HT-29 (cell line): ENCODE measurements at regions not wholly inside any gene's neighbourhood (a gene's known extent, or its start where the extent isn't known, plus 50 kb on each side); places are given as distances from the start of the nearest gene placed in this dataset.

Experiments
- DNase-seq: peaks from one replicate; pipeline ENCODE4 v3.0.0-alpha.2; 2015; ENCODE audit warnings: low spot score

- no peak for DNase-seq
Measured at GRCh38 chr1:5475572-5475971, 516.7 kb downstream of the NPHP4 start.

- no peak for DNase-seq
Measured at GRCh38 chr1:5473268-5473667, 519.0 kb downstream of the NPHP4 start.

- DNase-seq = no peak
Measured at GRCh38 chr1:5466487-5466886, 525.7 kb downstream of the NPHP4 start.

GRCh38 chr1:5465281-5465711, 526.9 kb downstream of the NPHP4 start:
- no peak for DNase-seq

- no peak for DNase-seq
Measured at GRCh38 chr1:5464366-5464765, 527.9 kb downstream of the NPHP4 start.

GRCh38 chr1:5460974-5461373, 531.3 kb downstream of the NPHP4 start:
- no peak for DNase-seq

- DNase-seq = no peak
Measured at GRCh38 chr1:5459839-5460610, 532.2 kb downstream of the NPHP4 start.

GRCh38 chr1:5458248-5458647, 534.0 kb downstream of the NPHP4 start:
- DNase-seq = no peak

- DNase-seq = no peak
Measured at GRCh38 chr1:5456090-5456811, 536.0 kb downstream of the NPHP4 start.

- DNase-seq = no peak
Measured at GRCh38 chr1:5455651-5456050, 536.6 kb downstream of the NPHP4 start.

- no peak for DNase-seq
Measured at GRCh38 chr1:5455056-5455455, 537.2 kb downstream of the NPHP4 start.

- no peak for DNase-seq
Measured at GRCh38 chr1:5453347-5453746, 538.9 kb downstream of the NPHP4 start.

GRCh38 chr1:5451671-5452070, 540.6 kb downstream of the NPHP4 start:
- no peak for DNase-seq

GRCh38 chr1:5448486-5448885, 543.7 kb downstream of the NPHP4 start:
- no peak for DNase-seq

- no peak for DNase-seq
Measured at GRCh38 chr1:5447503-5447960, 544.7 kb downstream of the NPHP4 start.

- DNase-seq = no peak
Measured at GRCh38 chr1:5444396-5444795, 547.8 kb downstream of the NPHP4 start.

GRCh38 chr1:5436808-5437207, 555.4 kb downstream of the NPHP4 start:
- DNase-seq = no peak

- no peak for DNase-seq
Measured at GRCh38 chr1:5435414-5435813, 556.8 kb downstream of the NPHP4 start.

GRCh38 chr1:5432436-5432835, 559.8 kb downstream of the NPHP4 start:
- no peak for DNase-seq

- no peak for DNase-seq
Measured at GRCh38 chr1:5430911-5431697, 561.1 kb downstream of the NPHP4 start.

GRCh38 chr1:5430136-5430535, 562.1 kb downstream of the NPHP4 start:
- DNase-seq = no peak

- DNase-seq = no peak
Measured at GRCh38 chr1:5428351-5428750, 563.9 kb downstream of the NPHP4 start.
